DOHH2 (cell line): ENCODE measurements at regions not wholly inside any gene's neighbourhood (a gene's known extent, or its start where the extent isn't known, plus 50 kb on each side); places are given as distances from the start of the nearest gene placed in this dataset.

ENCODE experiments used
- H3F3A ChIP-seq: fragments of 200-600 bp; sonication (generic), shearing (Covaris generic); 2 replicates; pipeline ENCODE4 v1.6.0; 2016; ENCODE audit warnings: antibody characterized with exemption, mild to moderate bottlenecking; ENCODE audit not compliant: control insufficient read depth, insufficient read depth
- H3K27ac ChIP-seq: fragments of 200-600 bp; sonication (generic); 2 replicates; pipeline ENCODE4 v1.5.1; 2014; ENCODE audit warnings: low read depth, mild to moderate bottlenecking, low read length, moderate library complexity
- H3K27me3 ChIP-seq: fragments of 200-600 bp; sonication (generic); 2 replicates; pipeline ENCODE4 v1.6.1; 2014; ENCODE audit warnings: mild to moderate bottlenecking, low read length, mixed read lengths; ENCODE audit not compliant: control insufficient read depth
- H3K36me3 ChIP-seq: fragments of 200-600 bp; sonication (generic); 2 replicates; pipeline ENCODE4 v1.6.1; 2014; ENCODE audit warnings: mild to moderate bottlenecking, low read length, moderate library complexity, mixed read lengths; ENCODE audit not compliant: control insufficient read depth
- H3K4me1 ChIP-seq: fragments of 200-600 bp; sonication (generic); 2 replicates; pipeline ENCODE4 v1.6.1; 2014; ENCODE audit warnings: mild to moderate bottlenecking, low read length, mixed read lengths; ENCODE audit not compliant: control insufficient read depth
- H3K4me2 ChIP-seq: fragments of 200-600 bp; sonication (generic); 2 replicates; pipeline ENCODE4 v1.6.0; 2014; ENCODE audit warnings: mild to moderate bottlenecking, low read length, moderate library complexity
- H3K4me3 ChIP-seq: fragments of 200-600 bp; sonication (generic); 2 replicates; pipeline ENCODE4 v1.5.1; 2014; ENCODE audit warnings: mild to moderate bottlenecking, low read length, mixed read lengths
- H3K79me2 ChIP-seq: fragments of 200-600 bp; sonication (generic); 2 replicates; pipeline ENCODE4 v1.6.1; 2014; ENCODE audit warnings: mild to moderate bottlenecking, low read length, mixed read lengths; ENCODE audit not compliant: control insufficient read depth
- H3K9me2 ChIP-seq: fragments of 200-600 bp; sonication (generic); replicated peaks from 2 replicates; pipeline ENCODE4 v1.6.1; 2014; ENCODE audit warnings: mild to moderate bottlenecking, low read length, mixed read lengths; ENCODE audit not compliant: control insufficient read depth
- H3K9me3 ChIP-seq: fragments of 200-600 bp; sonication (generic); 2 replicates; pipeline ENCODE4 v1.6.1; 2014; ENCODE audit warnings: antibody characterized with exemption, low read length, mixed read lengths; ENCODE audit not compliant: control insufficient read depth, insufficient read depth
- H4K20me1 ChIP-seq: fragments of 200-600 bp; sonication (generic); 2 replicates; pipeline ENCODE4 v1.6.0; 2014; ENCODE audit warnings: low read depth, mild to moderate bottlenecking, antibody characterized with exemption, low read length, moderate library complexity; ENCODE audit not compliant: control insufficient read depth, insufficient read depth
- EZH2phosphoT487 ChIP-seq: fragments of 200-600 bp; sonication (generic); IDR thresholded peaks from 2 replicates; pipeline ENCODE4 v1.6.1; 2017; ENCODE audit warnings: borderline replicate concordance, mild to moderate bottlenecking, antibody characterized with exemption, low read length, moderate library complexity, mixed read lengths
- TF ChIP-seq, protein P1 (sequence below): fragments of 200-600 bp; sonication (generic); IDR thresholded peaks from one replicate; pipeline ENCODE4 v1.5.1; 2014; ENCODE audit warnings: antibody characterized with exemption, mild to moderate bottlenecking, low read depth, low read length; ENCODE audit not compliant: poor library complexity, severe bottlenecking

- Histone ChIP-seq H4K20me1 (no peaks in the 10 kb centered on the region), H3K9me2 (no peaks in the 10 kb centered on the region), H3K27ac (no peak overlapping the region), H3K4me1 (no peaks in the 10 kb centered on the region), H3K79me2 (no peaks in the 10 kb centered on the region), H3K27me3 (no peaks in the 10 kb centered on the region), H3K4me2 (no peak overlapping the region), H3F3A (no peaks in the 10 kb centered on the region), H3K9me3 (no peaks in the 10 kb centered on the region), H3K4me3 (no peak overlapping the region), H3K36me3 (no peaks in the 10 kb centered on the region)
- TF ChIP-seq EZH2phosphoT487: no peak
- TF ChIP-seq, protein P1, sequence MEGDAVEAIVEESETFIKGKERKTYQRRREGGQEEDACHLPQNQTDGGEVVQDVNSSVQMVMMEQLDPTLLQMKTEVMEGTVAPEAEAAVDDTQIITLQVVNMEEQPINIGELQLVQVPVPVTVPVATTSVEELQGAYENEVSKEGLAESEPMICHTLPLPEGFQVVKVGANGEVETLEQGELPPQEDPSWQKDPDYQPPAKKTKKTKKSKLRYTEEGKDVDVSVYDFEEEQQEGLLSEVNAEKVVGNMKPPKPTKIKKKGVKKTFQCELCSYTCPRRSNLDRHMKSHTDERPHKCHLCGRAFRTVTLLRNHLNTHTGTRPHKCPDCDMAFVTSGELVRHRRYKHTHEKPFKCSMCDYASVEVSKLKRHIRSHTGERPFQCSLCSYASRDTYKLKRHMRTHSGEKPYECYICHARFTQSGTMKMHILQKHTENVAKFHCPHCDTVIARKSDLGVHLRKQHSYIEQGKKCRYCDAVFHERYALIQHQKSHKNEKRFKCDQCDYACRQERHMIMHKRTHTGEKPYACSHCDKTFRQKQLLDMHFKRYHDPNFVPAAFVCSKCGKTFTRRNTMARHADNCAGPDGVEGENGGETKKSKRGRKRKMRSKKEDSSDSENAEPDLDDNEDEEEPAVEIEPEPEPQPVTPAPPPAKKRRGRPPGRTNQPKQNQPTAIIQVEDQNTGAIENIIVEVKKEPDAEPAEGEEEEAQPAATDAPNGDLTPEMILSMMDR: no peak
These were observed 233.7 kb upstream of the ARID1B start for GRCh38 chr6:156543431-156543830.

- Histone ChIP-seq H3K27me3 (no peaks in the 10 kb centered on the region), H3K36me3 (no peaks in the 10 kb centered on the region), H4K20me1 (no peaks in the 10 kb centered on the region), H3F3A (no peaks in the 10 kb centered on the region), H3K79me2 (no peaks in the 10 kb centered on the region), H3K9me2 (no peaks in the 10 kb centered on the region), H3K9me3 (no peaks in the 10 kb centered on the region), H3K4me2 (no peak overlapping the region), H3K27ac (no peak overlapping the region), H3K4me3 (no peak overlapping the region), H3K4me1 (no peaks in the 10 kb centered on the region)
- TF ChIP-seq, protein P1: no peak
- TF ChIP-seq EZH2phosphoT487: no peak
These were observed 238.1 kb upstream of the ARID1B start for GRCh38 chr6:156538875-156539660.

- no peaks in the 10 kb centered on the region for H3F3A ChIP-seq
- no peak overlapping the region for H3K4me3 ChIP-seq
- no peaks in the 10 kb centered on the region for H3K4me1 ChIP-seq
- H3K36me3 ChIP-seq: no peaks in the 10 kb centered on the region
- H3K27ac ChIP-seq: no peak overlapping the region
- H3K4me2 ChIP-seq: no peak overlapping the region
- no peaks in the 10 kb centered on the region for H3K9me3 ChIP-seq
- no peaks in the 10 kb centered on the region for H4K20me1 ChIP-seq
- H3K79me2 ChIP-seq: no peaks in the 10 kb centered on the region
- TF ChIP-seq, protein P1: no peak
- TF ChIP-seq EZH2phosphoT487: no peak
- no peaks in the 10 kb centered on the region for H3K9me2 ChIP-seq
- H3K27me3 ChIP-seq: no peaks in the 10 kb centered on the region
These were observed 242.6 kb upstream of the ARID1B start for GRCh38 chr6:156534594-156534993.
